Stomach (tissue), 4 donors: ENCODE measurements at regions not wholly inside any gene's neighbourhood (a gene's known extent, or its start where the extent isn't known, plus 50 kb on each side); places are given as distances from the start of the nearest gene placed in this dataset.

Experiments used
- EP300 ChIP-seq: sonication (generic); formaldehyde crosslinking; IDR thresholded peaks from one replicate; pipeline ENCODE4 v1.6.1; 2017; ENCODE audit warnings: antibody characterized with exemption
- POLR2A ChIP-seq, 4 donors: fragments of 450-650 bp; IDR thresholded peaks; one replicate each; pipeline ENCODE4 v1.6.1; 2016; ENCODE audit warnings: antibody characterized with exemption in 4 of 4, control low read depth in 2 of 4, mild to moderate bottlenecking in 1 of 4, moderate library complexity in 1 of 4
- POLR2AphosphoS5 ChIP-seq, 3 donors: sonication (generic); formaldehyde crosslinking; IDR thresholded peaks; one replicate each; pipeline ENCODE4 v1.6.1; 2016; ENCODE audit warnings: antibody characterized with exemption in 3 of 3
- TF ChIP-seq, protein P1 (sequence below), 7 experiments: fragments of 450-650 bp in 4 of 7; fragments of 200-600 bp in 3 of 7; sonication (generic) in 3 of 7; IDR thresholded peaks; one replicate each; pipeline ENCODE4 v1.5.1; 2016 to 2019; ENCODE audit warnings: antibody characterized with exemption in 7 of 7, control low read depth in 2 of 7, mild to moderate bottlenecking in 1 of 7

DNA sequence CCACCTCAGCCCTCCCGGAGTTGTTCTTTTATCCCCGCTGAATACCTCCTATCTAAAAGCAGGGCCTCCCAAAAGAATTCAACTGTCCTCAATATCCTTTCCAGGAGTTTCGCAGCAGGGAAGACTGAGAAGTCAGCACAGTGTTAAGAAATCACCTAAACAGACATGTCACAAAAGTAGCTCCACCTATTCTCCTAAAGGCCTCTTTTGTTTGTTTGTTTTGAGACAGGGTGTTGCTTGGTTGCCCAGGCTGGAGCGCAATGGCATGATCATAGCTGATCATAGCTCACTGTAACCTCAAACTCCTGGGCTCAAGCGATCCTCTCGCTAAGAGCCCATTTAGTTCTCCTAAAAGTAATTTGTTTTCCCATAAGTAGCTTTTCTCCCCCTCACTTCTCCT is 53.8 kb downstream of the TEX44 start:
- TF ChIP-seq, protein P1, sequence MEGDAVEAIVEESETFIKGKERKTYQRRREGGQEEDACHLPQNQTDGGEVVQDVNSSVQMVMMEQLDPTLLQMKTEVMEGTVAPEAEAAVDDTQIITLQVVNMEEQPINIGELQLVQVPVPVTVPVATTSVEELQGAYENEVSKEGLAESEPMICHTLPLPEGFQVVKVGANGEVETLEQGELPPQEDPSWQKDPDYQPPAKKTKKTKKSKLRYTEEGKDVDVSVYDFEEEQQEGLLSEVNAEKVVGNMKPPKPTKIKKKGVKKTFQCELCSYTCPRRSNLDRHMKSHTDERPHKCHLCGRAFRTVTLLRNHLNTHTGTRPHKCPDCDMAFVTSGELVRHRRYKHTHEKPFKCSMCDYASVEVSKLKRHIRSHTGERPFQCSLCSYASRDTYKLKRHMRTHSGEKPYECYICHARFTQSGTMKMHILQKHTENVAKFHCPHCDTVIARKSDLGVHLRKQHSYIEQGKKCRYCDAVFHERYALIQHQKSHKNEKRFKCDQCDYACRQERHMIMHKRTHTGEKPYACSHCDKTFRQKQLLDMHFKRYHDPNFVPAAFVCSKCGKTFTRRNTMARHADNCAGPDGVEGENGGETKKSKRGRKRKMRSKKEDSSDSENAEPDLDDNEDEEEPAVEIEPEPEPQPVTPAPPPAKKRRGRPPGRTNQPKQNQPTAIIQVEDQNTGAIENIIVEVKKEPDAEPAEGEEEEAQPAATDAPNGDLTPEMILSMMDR (IDR thresholded peaks at IDR 0.05), result no peak
- no peak for TF ChIP-seq POLR2A (IDR thresholded peaks at IDR 0.05)
- no peak for TF ChIP-seq EP300
- TF ChIP-seq POLR2AphosphoS5 (IDR thresholded peaks at IDR 0.05), result no peak
